ENCODE measurements at regions not wholly inside any gene's neighbourhood (a gene's known extent, or its start where the extent isn't known, plus 50 kb on each side); places are given as distances from the start of the nearest gene placed in this dataset.
"Not testable (repeated sequence)": the region's sequence is repeated elsewhere in the genome, so short reads cannot be mapped to it uniquely, and the experiment has no call there.

GRCh38 chr16:8130197-8130596, 460.1 kb downstream of the TMEM114 start:
- H3K9me3 ChIP-seq (ENCODE audit: severe bottlenecking) = no peaks in the 10 kb centered on the region
- H3K27ac ChIP-seq (ENCODE audit: poor library complexity, severe bottlenecking) = no peak overlapping the region
- TF ChIP-seq CTCF (IDR thresholded peaks at IDR 0.05; ENCODE audit: poor library complexity, severe bottlenecking) = no peak
- H3K4me3 ChIP-seq (ENCODE audit: severe bottlenecking) = no peak overlapping the region
- ATAC-seq (ENCODE audit: low read depth) (no peak), DNase-seq (ENCODE audit: low spot score) (no peak)
- H3K4me1 ChIP-seq (ENCODE audit: insufficient read depth, poor library complexity, severe bottlenecking) = no peaks in the 10 kb centered on the region
- H3K27me3 ChIP-seq (ENCODE audit: insufficient read depth, poor library complexity, severe bottlenecking) = no peaks in the 10 kb centered on the region
- H3K36me3 ChIP-seq (ENCODE audit: low read depth) = no peaks in the 10 kb centered on the region

DNA sequence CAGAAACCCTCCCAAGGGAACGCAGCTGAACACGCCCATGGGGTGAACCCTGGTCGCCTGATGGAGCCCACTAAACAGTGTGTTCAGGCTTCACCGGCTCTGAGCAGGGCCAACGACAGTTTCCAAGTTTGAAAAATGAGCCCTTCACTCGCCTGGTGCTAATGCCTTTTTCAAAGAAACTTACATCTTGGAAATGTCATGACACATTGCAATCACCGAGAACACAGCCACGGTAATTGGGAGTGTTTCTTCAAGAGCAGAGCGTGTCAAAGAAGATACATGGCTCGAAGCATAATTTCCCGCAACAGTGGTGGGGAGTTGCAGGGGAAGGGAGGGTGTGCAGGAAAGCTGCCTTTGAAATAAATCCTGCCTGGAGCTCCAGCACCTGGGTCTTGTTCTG, 463.2 kb downstream of the TMEM114 start:
- Histone ChIP-seq H3K9me3 (ENCODE audit: severe bottlenecking) (no peaks in the 10 kb centered on the region), H3K36me3 (ENCODE audit: low read depth) (no peaks in the 10 kb centered on the region), H3K27ac (ENCODE audit: poor library complexity, severe bottlenecking) (no peak overlapping the region), H3K4me3 (ENCODE audit: severe bottlenecking) (no peak overlapping the region), H3K4me1 (ENCODE audit: insufficient read depth, poor library complexity, severe bottlenecking) (no peaks in the 10 kb centered on the region), H3K27me3 (ENCODE audit: insufficient read depth, poor library complexity, severe bottlenecking) (no peaks in the 10 kb centered on the region)
- no peak for TF ChIP-seq CTCF (IDR thresholded peaks at IDR 0.05; ENCODE audit: poor library complexity, severe bottlenecking)
- ATAC-seq (ENCODE audit: low read depth) (no peak), DNase-seq (ENCODE audit: low spot score) (no peak)

DNA sequence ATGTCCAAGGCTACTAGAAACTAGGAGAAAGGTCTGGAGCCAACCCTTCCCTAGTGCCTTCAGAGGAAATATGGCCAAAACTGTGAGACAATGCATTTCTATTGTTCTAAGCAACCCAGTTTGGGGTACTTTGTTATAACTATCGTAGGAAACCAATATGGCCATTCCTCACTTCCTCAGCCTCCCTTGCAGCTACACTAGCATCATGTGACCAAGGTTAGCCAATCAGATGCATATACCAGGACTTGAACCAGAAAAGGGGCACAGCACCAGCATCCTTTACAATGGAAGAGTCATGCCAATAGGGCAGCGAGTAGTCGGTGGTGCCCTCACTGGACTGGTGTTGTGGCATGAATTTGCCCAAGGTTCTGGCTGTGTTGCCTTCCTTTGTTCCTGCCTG, 464.0 kb downstream of the TMEM114 start:
- ATAC-seq (ENCODE audit: low read depth) = no peak
- H3K4me3 ChIP-seq (ENCODE audit: severe bottlenecking) = no peak overlapping the region

DNA sequence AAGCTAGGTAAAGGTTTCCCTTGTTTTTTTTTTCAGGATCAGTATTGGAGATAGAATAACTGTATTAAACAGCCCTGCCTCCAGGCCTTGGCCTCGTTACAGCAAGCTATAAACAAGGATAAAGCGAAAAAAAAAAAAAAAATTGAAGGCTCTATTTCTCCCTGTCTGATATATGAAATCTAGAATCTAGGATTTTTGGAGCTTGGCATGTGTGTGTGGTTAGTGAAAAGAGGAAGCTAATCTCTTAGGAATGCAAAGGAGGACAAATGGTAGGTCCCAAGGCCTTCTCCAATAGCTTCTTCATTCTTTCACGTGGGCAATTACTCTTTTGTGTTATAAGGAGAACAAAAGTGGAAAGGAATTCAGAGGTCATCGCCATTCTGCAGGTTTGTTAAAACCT, 470.3 kb downstream of the TMEM114 start:
- H3K4me1 ChIP-seq (ENCODE audit: insufficient read depth, poor library complexity, severe bottlenecking) = no peaks in the 10 kb centered on the region
- no peak for ATAC-seq (ENCODE audit: low read depth)
- no peak overlapping the region for H3K4me3 ChIP-seq (ENCODE audit: severe bottlenecking)
- no peaks in the 10 kb centered on the region for H3K36me3 ChIP-seq (ENCODE audit: low read depth)
- no peak for DNase-seq (ENCODE audit: low spot score)
- H3K9me3 ChIP-seq (ENCODE audit: severe bottlenecking) = peaks cover 5% of the 10 kb centered on the region
- H3K27me3 ChIP-seq (ENCODE audit: insufficient read depth, poor library complexity, severe bottlenecking) = no peaks in the 10 kb centered on the region
- H3K27ac ChIP-seq (ENCODE audit: poor library complexity, severe bottlenecking) = no peak overlapping the region
- TF ChIP-seq CTCF (IDR thresholded peaks at IDR 0.05; ENCODE audit: poor library complexity, severe bottlenecking) = no peak

More for the DNA sequence above, 464.0 kb downstream of the TMEM114 start:
- H3K36me3 ChIP-seq (ENCODE audit: low read depth) = no peaks in the 10 kb centered on the region
- DNase-seq (ENCODE audit: low spot score) = no peak
- no peak overlapping the region for H3K27ac ChIP-seq (ENCODE audit: poor library complexity, severe bottlenecking)
- no peaks in the 10 kb centered on the region for H3K27me3 ChIP-seq (ENCODE audit: insufficient read depth, poor library complexity, severe bottlenecking)
- no peaks in the 10 kb centered on the region for H3K4me1 ChIP-seq (ENCODE audit: insufficient read depth, poor library complexity, severe bottlenecking)
- TF ChIP-seq CTCF (IDR thresholded peaks at IDR 0.05; ENCODE audit: poor library complexity, severe bottlenecking) = no peak
- H3K9me3 ChIP-seq (ENCODE audit: severe bottlenecking) = no peaks in the 10 kb centered on the region

- Histone ChIP-seq H3K27ac (ENCODE audit: poor library complexity, severe bottlenecking) (no peak overlapping the region), H3K4me3 (ENCODE audit: severe bottlenecking) (no peak overlapping the region), H3K36me3 (ENCODE audit: low read depth) (no peaks in the 10 kb centered on the region), H3K27me3 (ENCODE audit: insufficient read depth, poor library complexity, severe bottlenecking) (no peaks in the 10 kb centered on the region), H3K9me3 (ENCODE audit: severe bottlenecking) (peaks cover 3% of the 10 kb centered on the region), H3K4me1 (ENCODE audit: insufficient read depth, poor library complexity, severe bottlenecking) (no peaks in the 10 kb centered on the region)
- DNase-seq (ENCODE audit: low spot score) (no peak), ATAC-seq (ENCODE audit: low read depth) (no peak)
- TF ChIP-seq CTCF (IDR thresholded peaks at IDR 0.05; ENCODE audit: poor library complexity, severe bottlenecking) = no peak
Observed at GRCh38 chr16:8115814-8116213, 474.5 kb downstream of the TMEM114 start.

GRCh38 chr16:8114941-8115340, 475.4 kb downstream of the TMEM114 start:
- ATAC-seq (ENCODE audit: low read depth) = not testable (repeated sequence)

More at GRCh38 chr16:8114941-8115340, 475.4 kb downstream of the TMEM114 start:
- not testable (repeated sequence) for H3K4me1 ChIP-seq (ENCODE audit: insufficient read depth, poor library complexity, severe bottlenecking); H3K9me3 ChIP-seq (ENCODE audit: severe bottlenecking); DNase-seq (ENCODE audit: low spot score); H3K36me3 ChIP-seq (ENCODE audit: low read depth); H3K27ac ChIP-seq (ENCODE audit: poor library complexity, severe bottlenecking); H3K4me3 ChIP-seq (ENCODE audit: severe bottlenecking); H3K27me3 ChIP-seq (ENCODE audit: insufficient read depth, poor library complexity, severe bottlenecking)

Data from RWPE2 (cell line).